Osteoblast (primary cell): ENCODE measurements at regions not wholly inside any gene's neighbourhood (a gene's known extent, or its start where the extent isn't known, plus 50 kb on each side); places are given as distances from the start of the nearest gene placed in this dataset.

ENCODE experiments used
- DNase-seq: peaks from one replicate; pipeline ENCODE4 v3.0.0; 2011; ENCODE audit warnings: low spot score, mixed read lengths; ENCODE audit not compliant: insufficient read length; ENCODE audit errors: missing footprints
- H2AFZ ChIP-seq: 2 replicates; pipeline ENCODE4 v1.6.0; 2011; ENCODE audit warnings: mild to moderate bottlenecking, low read length
- H3K27ac ChIP-seq: 2 replicates; pipeline ENCODE4 v1.5.1; 2011; ENCODE audit warnings: mild to moderate bottlenecking, low read depth, low read length, moderate library complexity
- H3K27me3 ChIP-seq: 2 replicates; pipeline ENCODE4 v1.6.0; 2012; ENCODE audit warnings: mild to moderate bottlenecking, control low read depth, inconsistent platforms, low read length, moderate library complexity; ENCODE audit not compliant: insufficient read depth
- H3K36me3 ChIP-seq: 2 replicates; pipeline ENCODE4 v1.5.1; 2011; ENCODE audit warnings: mild to moderate bottlenecking, low read length, control low read depth, moderate library complexity; ENCODE audit not compliant: insufficient read depth
- H3K4me1 ChIP-seq: 2 replicates; pipeline ENCODE4 v1.5.1; 2011; ENCODE audit warnings: mild to moderate bottlenecking, low read length, control low read depth, moderate library complexity; ENCODE audit not compliant: insufficient read depth
- H3K4me2 ChIP-seq: 2 replicates; pipeline ENCODE4 v1.6.0; 2011; ENCODE audit warnings: mild to moderate bottlenecking, low read length; ENCODE audit not compliant: insufficient read depth
- H3K4me3 ChIP-seq: fragments of 200-600 bp; sonication (generic); 3 replicates; pipeline ENCODE4 v1.5.1; 2012; ENCODE audit warnings: mild to moderate bottlenecking, low read length, inconsistent platforms; ENCODE audit not compliant: insufficient read depth
- H3K79me2 ChIP-seq: 2 replicates; pipeline ENCODE4 v1.6.0; 2012; ENCODE audit warnings: mild to moderate bottlenecking, low read length, control low read depth, inconsistent platforms; ENCODE audit not compliant: insufficient read depth
- H3K9me3 ChIP-seq: 2 replicates; pipeline ENCODE4 v1.5.1; 2011; ENCODE audit warnings: low read depth, low read length, control low read depth
- H4K20me1 ChIP-seq: 2 replicates; pipeline ENCODE4 v1.6.0; 2012; ENCODE audit warnings: mild to moderate bottlenecking, low read length, control low read depth; ENCODE audit not compliant: insufficient read depth
- CTCF ChIP-seq: IDR thresholded peaks from 2 replicates; pipeline ENCODE4 v1.5.1; 2011; ENCODE audit warnings: mild to moderate bottlenecking, low read depth, low read length, moderate library complexity; ENCODE audit errors: extremely low read depth

GRCh38 chr1:30226648-30227047 lies 496.7 kb downstream of the MATN1 start:
- Histone ChIP-seq H3K4me3 (no peak overlapping the region), H3K79me2 (no peaks in the 10 kb centered on the region), H3K36me3 (no peaks in the 10 kb centered on the region), H3K27me3 (no peaks in the 10 kb centered on the region), H2AFZ (no peak overlapping the region), H4K20me1 (no peaks in the 10 kb centered on the region), H3K4me1 (no peaks in the 10 kb centered on the region), H3K9me3 (no peaks in the 10 kb centered on the region), H3K4me2 (no peak overlapping the region), H3K27ac (no peak overlapping the region)
- DNase-seq, result no peak
- TF ChIP-seq CTCF, result no peak

- TF ChIP-seq CTCF, result no peak
- H4K20me1 ChIP-seq, result no peaks in the 10 kb centered on the region
- no peak for DNase-seq
- no peaks in the 10 kb centered on the region for H3K79me2 ChIP-seq
- H3K4me3 ChIP-seq, result no peak overlapping the region
- H3K4me2 ChIP-seq, result no peak overlapping the region
- H2AFZ ChIP-seq, result no peak overlapping the region
- H3K27ac ChIP-seq, result no peak overlapping the region
- H3K36me3 ChIP-seq, result no peaks in the 10 kb centered on the region
- no peaks in the 10 kb centered on the region for H3K9me3 ChIP-seq
- H3K4me1 ChIP-seq, result no peaks in the 10 kb centered on the region
- H3K27me3 ChIP-seq, result no peaks in the 10 kb centered on the region
These were observed 498.0 kb downstream of the MATN1 start for GRCh38 chr1:30225357-30225756.

- no peaks in the 10 kb centered on the region for H3K36me3 ChIP-seq
- no peaks in the 10 kb centered on the region for H3K4me1 ChIP-seq
- TF ChIP-seq CTCF, result no peak
- H3K27ac ChIP-seq, result no peak overlapping the region
- H3K27me3 ChIP-seq, result no peaks in the 10 kb centered on the region
- no peaks in the 10 kb centered on the region for H3K79me2 ChIP-seq
- no peaks in the 10 kb centered on the region for H4K20me1 ChIP-seq
- no peak overlapping the region for H3K4me3 ChIP-seq
- no peak overlapping the region for H2AFZ ChIP-seq
- H3K9me3 ChIP-seq, result no peaks in the 10 kb centered on the region
- no peak overlapping the region for H3K4me2 ChIP-seq
- DNase-seq, result no peak
These were observed 503.7 kb downstream of the MATN1 start for GRCh38 chr1:30219675-30220074.

GRCh38 chr1:30218438-30218837 lies 504.9 kb downstream of the MATN1 start:
- no peaks in the 10 kb centered on the region for H3K27me3 ChIP-seq
- no peak for TF ChIP-seq CTCF
- no peaks in the 10 kb centered on the region for H3K36me3 ChIP-seq
- no peak overlapping the region for H3K27ac ChIP-seq
- no peaks in the 10 kb centered on the region for H3K9me3 ChIP-seq
- H3K4me2 ChIP-seq, result no peak overlapping the region
- no peak for DNase-seq
- H3K4me1 ChIP-seq, result no peaks in the 10 kb centered on the region
- H4K20me1 ChIP-seq, result no peaks in the 10 kb centered on the region
- no peak overlapping the region for H2AFZ ChIP-seq
- no peak overlapping the region for H3K4me3 ChIP-seq
- no peaks in the 10 kb centered on the region for H3K79me2 ChIP-seq
